HG03039 (cell line): ENCODE measurements at regions not wholly inside any gene's neighbourhood (a gene's known extent, or its start where the extent isn't known, plus 50 kb on each side); places are given as distances from the start of the nearest gene placed in this dataset.
"Not testable (repeated sequence)": the region's sequence is repeated elsewhere in the genome, so short reads cannot be mapped to it uniquely, and the experiment has no call there.

Experiments used
- ATAC-seq: cut with Tn5 transposase; IDR thresholded peaks from one replicate; pipeline ENCODE4 v1.9.1; 2021; ENCODE audit warnings: mild to moderate bottlenecking, moderate library complexity; ENCODE audit not compliant: unreplicated experiment

DNA sequence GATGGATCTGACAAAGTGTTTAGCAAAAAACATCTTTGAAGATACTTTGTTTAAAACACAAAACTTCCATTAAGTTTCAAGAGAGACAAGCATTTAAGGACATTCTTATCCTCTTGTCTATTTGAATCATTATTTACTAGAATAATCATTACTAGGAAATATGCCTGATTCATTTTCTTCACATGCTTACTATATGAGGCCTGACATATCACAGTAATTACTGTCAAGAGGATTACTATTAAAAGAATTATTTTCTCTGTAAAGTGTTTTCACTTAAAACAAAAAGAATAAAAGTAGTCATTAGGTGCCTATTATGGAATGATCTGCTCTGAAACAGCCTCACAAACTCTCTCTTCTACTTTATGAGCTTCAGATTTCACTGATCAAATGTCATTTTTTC lies 402.1 kb upstream of the MGAT4C start:
- ATAC-seq, result no peak

DNA sequence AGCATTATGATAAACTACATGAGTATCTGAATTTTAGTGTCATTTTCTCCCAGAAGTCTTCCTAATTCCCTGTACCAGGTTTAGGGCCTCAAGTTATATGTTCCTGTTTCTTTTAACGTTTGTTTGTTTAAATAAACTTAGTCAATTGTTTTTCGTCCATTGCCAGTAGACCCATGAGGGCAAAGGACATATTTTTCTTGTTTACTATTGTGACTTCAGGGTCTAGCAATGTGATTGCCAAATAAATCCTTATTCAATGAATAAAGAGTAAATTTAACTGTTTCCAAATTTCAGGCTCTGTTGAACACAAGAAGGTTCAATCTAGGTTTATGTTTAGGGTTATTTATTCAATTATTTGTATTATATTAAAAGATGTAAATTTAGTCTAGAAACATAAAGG lies 391.6 kb upstream of the MGAT4C start:
- no peak for ATAC-seq

DNA sequence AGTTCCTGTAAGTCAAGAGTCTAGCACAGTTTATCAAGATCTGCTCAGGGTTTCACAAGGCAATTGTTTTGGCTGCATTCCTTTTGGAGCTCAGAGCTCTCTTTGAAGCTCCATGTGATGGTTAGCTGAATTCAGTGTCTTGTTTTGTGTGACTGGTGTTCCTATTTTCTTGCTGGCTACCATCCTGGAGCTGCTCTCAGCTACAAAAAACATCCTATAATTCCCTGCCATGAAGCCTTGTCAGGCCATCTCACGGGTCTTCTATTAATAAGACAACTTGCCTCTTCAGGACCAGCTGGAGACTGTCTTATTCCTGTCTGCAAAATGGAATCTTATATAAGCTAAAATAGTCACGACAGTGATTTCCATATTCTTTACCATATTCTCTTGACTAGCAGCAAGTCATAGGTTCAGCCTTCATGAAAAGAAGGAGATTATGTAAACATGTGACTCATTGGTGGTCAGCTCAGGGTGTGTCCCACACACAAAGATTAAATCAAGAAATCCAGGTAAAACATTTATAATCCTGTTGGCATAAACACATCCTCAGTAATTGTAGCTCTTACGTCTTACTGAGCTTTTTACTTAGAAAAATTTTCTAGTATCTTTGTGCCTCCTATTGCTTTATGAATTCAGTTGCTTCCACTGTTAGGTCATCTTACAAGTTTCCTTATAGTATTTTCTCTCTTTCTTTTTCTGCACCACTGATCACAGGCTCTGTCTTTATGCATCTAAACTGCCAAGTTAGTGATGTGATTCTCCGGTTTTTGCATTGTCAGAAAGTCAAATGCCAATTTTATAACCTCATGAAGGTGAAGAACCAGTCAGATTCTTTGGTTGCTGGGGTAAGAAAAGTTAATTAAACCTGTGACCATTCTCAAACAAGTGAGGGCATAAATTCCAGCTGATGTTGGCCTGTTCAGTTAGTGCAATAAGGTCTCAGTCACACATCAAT lies 378.5 kb upstream of the MGAT4C start:
- ATAC-seq, result no peak

DNA sequence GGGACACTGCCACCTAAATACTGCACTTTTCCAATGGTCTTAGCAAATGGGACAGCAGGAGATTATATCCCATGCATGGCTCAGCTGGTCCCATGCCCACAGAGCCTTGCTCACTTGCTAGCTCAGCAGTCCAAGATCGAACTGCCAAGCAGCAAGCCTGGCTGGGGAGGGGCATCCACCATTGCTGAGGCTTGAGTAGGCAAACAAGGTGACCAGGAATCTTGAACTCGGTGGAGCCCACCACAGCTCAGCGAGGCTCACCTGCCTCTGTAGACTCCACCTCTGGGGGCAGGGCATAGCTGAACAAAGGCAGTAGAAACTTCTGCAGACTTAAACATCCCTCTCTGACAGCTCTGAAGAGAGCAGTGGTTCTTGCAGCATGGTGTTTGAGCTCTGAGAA lies 370.8 kb upstream of the MGAT4C start:
- no peak for ATAC-seq

DNA sequence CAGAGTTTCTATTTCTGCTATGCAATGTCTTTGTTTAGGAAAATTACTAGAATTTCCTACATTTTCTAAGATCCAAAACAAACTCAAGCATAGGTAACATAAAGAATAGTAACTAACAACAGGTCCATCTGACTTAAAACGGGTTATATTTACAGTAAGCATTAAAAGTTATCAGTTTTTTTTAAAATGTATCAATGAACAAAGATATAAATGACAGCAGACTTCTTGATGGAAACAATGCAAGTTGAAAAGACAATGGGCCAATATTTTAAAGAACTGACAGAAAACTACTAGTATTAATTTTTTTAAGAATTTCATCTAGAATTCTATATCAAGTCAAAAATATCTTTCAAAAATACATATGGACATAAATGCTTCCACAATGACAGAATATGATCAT lies 367.1 kb upstream of the MGAT4C start:
- ATAC-seq, result no peak

DNA sequence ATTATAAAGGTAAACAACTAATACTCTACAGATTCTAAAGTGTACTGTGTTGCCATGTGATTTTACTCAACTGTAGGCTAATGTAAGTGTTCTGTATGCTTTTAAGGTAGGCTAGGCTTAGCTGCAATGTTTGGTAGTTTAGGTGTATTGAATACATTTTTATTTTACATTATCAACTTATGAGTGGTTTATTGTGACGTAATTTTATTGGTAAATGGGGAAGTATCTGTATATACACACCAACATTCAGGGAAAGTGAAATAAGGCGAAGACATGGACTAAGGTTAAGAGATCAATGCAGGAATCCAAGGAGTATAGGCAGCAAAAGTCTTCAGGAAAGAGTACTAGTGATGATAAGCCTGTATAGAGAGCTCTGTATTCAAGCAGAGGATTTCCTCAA lies 365.8 kb upstream of the MGAT4C start:
- no peak for ATAC-seq

DNA sequence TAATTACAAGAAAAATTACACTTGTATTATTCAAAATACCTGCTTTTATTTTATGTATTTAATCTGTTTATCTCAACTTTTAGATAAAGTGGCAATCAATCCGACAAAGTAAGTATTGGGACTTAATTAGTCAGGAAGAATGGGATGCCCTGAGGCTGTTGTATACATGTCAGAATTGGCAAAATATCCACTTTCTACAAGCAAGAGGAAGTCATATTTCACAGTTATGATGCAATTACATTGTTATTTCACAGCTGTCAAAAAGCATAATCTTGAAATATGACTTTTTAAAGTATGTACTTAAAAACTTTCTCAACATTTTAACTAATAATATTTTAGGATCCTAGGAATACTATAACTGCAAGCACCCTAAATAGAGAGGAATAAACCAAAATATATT lies 357.1 kb upstream of the MGAT4C start:
- ATAC-seq, result no peak

DNA sequence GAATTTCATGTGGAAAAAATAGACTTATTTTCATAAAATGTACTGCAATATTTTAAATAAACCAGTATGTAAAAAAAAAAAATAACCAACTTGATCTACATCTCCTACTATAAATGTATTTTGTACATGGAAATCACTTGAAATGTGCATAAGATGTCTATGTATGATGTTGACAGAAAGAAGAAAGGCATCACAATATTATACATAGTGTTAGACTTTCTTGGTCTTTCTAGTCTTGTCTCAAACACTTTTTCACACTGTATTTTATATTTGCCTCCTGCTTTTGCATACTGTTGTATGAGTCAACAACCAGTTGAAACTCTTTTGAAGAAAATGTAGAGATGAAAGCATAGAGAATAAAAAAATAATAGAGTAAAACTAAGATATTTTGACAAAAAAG lies 352.4 kb upstream of the MGAT4C start:
- ATAC-seq, result no peak

DNA sequence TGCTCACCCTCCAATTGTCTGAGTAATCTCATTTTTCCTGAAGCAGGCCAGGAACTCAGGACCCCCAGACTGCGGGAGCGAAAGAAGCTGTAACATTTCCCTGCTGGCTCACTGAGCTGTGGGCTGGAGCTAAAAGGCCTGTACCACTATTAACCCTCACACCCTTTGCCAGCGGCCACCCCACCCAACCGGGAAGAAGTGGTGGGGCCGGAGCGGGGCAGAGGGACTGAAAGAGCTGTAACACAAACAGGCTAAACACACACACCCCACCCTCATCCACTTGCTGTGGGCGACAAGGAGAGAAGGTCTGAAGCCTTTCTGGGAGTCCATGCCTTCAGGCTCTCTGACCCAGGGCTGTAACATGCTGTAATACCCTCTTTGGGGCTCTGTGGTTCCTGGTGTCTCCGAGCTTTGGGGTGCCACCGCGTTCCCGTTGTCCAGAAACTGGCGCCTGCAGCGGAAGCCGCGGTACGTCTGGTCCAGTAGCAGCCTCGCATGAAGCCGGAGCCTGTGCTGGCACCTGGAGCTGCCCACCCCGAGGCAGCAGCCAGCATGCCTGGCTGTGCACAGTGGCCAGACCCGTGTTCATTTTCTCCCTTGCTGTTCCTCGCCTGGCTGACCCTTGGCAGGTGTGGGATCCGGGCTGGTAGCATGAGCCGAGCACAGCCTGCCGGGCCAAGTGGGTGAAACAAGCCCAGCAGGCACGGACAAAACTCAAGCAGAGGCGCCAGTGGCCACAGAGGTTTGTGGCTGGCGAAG lies 345.5 kb upstream of the MGAT4C start:
- no peak for ATAC-seq

DNA sequence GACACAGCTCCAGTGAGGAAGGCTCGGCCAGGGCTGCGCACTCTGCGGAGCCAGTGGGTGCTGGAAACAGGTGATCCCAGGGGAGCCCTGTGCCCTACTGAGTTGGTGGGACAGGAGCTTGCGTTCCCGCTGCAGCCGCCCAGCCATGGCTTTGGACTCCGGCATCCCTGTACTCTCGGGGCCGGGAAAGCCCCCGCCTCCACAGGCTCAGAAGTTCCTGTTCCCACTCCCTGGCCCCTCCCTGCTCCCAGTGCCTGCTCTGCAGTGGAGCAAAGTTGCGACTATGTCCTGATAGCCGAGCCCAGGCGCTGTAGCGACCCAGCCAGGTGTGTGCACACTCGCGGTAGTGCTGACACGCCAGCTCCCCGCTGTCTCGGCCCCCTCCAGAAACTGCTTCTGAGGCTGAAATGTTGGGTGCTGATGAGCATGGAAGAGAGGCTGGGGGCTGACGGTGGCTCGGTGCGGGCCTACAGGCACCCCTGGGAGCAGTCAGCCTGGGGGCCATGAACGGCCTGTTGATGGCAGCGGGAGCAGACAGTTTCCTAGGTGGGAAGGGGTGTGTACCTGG lies 344.6 kb upstream of the MGAT4C start:
- ATAC-seq, result no peak

DNA sequence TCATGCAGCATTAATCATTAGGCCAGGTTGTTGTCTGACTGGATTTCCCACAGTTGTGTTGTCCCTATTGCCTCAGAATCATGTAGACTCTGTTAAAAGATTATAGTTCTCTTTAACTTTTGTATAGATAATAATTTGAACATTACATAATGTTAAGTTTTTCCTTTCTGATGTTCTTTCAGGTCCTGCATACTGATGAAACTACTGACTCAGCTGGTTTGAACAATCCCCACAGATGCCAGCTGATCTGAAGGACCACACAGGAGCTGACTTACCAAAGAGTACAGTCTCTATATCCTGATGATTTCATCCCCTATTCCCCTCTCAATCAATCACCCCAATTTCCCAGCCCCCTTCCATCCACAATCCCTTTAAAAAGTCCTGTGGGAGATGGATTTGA lies 341.2 kb upstream of the MGAT4C start:
- no peak for ATAC-seq

DNA sequence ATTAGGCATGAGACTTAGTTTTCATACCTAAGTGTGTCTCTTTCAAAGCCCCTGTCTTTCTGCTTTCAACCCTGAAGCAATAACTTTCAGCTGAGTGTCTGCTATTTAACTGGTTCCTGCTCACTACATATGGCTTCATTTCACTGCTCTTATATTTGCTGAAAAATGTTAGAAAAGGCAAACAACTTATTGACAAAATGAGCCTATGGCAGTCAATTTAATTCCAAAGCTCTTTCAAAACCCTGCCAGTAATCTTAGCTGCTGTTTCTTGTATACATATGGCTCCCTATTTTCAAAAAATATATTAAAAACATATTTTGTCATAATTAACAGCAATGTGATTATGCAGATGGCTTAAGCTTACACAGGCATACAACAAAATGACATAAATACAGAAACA lies 334.1 kb upstream of the MGAT4C start:
- no peak for ATAC-seq

DNA sequence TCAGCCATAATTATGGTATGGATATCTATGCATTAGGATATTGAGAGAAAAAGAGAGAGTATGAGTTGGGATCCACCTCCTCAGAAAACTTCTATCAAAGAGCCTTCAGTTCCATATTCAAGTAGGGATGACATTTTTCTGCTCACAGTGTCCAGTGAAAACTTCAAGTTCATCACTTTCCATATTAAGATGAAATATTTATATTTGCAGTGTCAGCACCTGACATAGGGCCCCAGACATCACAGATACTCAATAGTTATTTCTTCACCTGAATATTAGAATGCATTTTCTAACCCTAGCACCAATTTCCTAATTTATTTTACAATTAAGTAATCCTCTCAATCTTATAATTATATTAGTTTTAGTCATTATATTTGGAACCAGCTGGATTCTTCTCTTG lies 318.0 kb upstream of the MGAT4C start:
- ATAC-seq, result no peak

DNA sequence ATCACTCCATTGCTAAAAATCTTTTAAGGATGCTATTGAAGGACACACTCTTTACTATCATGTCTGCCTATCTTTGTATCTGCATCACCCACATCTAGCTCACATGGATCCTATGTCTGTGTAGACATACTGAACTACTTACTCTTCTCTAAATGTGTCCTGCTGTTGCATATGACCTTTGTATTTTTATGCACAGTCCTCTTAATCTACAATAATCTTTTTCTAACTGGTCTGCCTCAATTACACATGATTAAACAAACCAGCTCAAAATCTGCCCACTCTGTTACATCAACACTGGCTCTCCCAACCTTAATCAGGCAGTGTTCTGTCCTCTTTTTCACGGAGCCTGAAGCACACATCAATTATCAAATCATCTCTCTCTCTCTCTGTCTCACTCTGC lies 316.3 kb upstream of the MGAT4C start:
- no peak for ATAC-seq

DNA sequence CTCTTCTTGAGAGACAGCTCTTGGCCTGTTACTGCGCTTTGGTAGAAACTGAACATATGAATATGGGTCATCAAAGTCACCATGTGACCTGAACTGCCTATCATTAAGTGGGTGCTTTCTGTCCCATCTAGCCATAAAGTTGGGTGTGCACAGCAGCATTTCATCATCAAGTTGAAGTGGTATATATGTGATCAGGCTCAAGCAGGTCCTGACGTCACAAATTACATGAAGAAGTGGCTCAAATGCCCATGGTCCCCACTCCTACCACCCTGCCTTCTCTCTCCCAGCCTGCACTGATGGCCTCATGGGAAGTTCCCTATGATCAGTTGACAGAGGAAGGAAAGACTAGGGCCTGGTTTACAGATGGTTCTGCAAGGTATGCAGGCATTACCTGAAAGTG lies 308.8 kb upstream of the MGAT4C start:
- ATAC-seq, result no peak

DNA sequence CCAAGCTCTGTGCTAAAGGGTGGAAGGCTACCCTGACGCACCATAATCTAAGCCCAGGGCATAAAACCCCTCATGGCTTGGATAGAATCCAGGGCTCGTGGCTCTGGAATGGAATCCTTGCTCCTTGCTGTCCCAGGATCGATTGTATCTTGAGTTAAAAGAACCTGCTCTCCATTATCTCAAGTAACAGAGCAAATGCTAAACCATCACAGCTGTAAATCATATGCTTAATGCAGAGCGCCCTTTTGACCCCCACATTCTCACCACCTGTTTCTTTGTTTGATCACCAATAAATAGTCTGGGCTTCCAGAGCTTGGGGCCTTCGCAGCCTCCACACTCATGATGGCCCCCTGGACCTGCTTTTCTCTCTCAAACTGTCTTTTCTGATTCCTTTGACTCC lies 299.3 kb upstream of the MGAT4C start:
- ATAC-seq, result not testable (repeated sequence)

DNA sequence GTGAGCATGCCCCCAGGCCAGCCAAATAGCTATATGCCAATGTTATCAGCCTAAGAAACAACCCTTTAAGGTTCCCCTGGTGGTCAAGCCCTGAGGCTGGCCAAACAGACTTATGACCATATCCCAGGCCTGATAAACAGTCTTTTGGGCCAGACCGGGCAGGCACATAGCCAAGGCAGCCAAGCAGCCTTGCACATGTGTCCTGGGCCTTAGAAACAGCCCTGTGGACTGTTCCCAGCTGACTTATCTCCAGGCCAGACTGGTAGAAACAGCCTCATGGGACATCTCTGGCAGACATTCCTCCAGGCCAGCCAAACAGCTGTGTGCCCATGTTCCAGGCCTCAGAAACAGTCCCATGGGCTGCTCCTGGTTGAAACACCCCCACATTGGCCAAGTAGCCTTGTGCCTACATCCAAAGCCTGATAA lies 295.0 kb upstream of the MGAT4C start:
- no peak for ATAC-seq

DNA sequence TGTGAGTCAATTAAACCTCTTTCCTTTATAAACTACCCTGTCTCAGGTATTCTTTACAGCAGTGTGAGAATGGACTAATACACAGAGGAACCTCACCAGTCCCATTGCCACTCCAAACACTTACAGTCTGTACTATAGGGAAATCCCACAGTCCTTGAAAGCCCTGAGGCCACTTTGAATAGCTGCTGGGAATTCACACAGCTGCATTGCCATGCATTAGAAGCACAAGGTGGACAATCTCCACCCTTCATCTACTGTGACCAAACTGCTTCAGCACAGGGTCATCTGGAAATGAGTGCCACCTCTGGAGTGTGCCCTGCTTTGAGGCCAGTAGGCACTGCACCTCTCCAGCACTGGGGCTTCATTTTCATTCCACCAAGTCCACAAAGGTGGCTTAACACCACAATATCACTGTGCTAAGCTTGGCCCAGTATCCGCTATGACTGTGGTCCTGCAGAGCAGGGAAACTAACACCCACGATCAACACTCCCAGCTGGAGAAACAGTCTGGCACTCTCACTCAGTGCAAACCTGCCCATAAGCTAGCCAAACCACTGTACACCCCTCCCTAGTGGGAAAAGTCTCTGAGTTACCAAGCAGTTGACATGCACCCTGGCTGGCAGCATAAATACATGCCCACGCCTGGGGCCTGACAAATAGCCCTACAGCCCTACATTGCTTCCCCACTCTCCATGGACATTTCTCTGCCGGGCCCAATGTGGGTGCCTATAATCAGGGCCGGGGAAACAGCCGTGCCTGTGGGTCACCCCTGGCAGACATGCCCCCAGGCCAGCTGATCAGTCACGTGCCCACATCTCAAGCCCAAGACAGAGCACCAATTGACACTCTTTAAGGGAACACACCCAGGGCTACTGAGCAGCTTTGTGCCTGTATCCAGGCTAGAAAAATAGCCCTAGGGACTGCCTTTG lies 294.3 kb upstream of the MGAT4C start:
- ATAC-seq, result no peak

DNA sequence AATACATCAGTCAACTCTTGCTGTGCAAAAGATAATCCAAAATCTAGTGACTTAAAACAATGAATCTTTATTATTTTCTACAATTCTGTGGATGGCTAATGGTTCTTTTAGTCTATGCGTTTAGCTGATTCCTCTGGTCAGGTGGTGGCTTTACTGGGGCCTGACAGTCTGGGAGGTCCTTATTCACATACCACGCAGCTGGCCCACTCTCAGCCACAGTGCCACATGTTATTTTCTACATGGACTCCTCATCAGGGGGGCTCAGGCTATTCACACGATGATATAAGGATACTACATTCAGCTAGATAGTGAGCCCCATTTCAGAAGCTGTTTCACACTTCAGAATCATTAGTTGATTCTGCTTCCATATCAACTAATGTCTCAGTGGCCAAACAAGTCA lies 287.5 kb upstream of the MGAT4C start:
- no peak for ATAC-seq

DNA sequence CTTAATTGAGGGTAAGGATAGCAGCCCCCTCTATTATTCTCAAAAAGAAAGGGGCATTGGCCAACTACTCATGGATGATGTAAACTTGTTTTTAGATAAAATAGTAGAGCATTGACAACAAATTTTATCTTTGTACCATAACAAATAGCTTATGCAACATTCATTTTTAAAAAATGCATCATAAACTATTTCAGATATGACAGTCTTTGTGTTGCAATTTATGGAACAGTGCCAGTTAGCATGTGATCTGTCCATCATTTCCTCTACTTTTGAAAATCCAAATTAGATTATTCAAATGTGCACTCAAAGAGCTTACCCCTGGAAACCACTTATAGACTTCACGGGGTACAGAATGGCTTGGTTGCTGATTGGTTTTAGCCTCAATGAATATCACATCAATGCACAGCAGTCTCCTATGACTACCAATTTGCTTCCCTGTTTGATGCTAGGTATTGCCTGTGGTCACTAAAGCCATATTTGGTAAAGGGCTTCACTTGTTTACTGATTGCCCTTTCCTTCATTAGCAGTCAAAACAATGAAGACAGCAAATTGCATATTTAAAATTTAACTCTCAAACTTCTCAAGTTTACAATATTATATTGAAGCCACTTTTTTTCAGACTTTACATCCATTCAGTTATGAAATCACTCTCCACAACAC lies 274.9 kb upstream of the MGAT4C start:
- no peak for ATAC-seq
